ENCODE measurements at regions not wholly inside any gene's neighbourhood (a gene's known extent, or its start where the extent isn't known, plus 50 kb on each side); places are given as distances from the start of the nearest gene placed in this dataset.

DNA sequence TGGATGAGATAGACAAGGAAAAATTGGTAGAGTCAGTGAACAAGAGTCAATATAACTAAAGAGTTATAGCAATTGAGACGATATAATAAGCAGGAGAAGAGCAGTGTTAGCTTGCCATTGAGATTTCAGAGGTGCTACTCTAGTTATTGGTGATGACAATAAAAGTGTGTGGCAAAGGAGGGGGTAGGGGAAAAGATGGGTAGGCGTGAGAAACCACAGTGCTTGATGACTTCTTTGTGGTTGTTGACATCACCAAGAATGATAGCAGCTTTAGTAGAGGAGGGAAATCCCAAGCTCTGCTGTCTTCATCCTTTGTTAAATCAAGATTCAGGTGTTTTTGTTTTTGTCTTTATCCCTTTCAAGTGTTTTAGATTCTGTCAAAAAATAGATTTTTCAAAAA is 179.9 kb upstream of the PPP3CA start:
- Histone ChIP-seq H3K4me1 (ENCODE audit: control insufficient read depth, insufficient read depth, low read length, poor library complexity, severe bottlenecking) (peaks cover 11% of the 10 kb centered on the region), H3K4me3 (ENCODE audit: insufficient read depth, low read depth, low read length, poor library complexity, severe bottlenecking) (no peak overlapping the region), H3K27me3 (replicated peaks; ENCODE audit: control insufficient read depth, insufficient read depth, low read length, poor library complexity, severe bottlenecking) (no peaks in the 10 kb centered on the region), H3K9me3 (ENCODE audit: control insufficient read depth, low read length) (no peaks in the 10 kb centered on the region), H3K36me3 (ENCODE audit: control insufficient read depth, insufficient read depth, low read length) (no peaks in the 10 kb centered on the region), H3K27ac (ENCODE audit: insufficient read depth, low read length, poor library complexity, severe bottlenecking) (no peak overlapping the region)
- peak; percentile 41 to 44 (median 41) for DNase-seq

- Histone ChIP-seq H3K27me3 (replicated peaks; ENCODE audit: control insufficient read depth, insufficient read depth, low read length, poor library complexity, severe bottlenecking) (no peaks in the 10 kb centered on the region), H3K9me3 (ENCODE audit: control insufficient read depth, low read length) (no peaks in the 10 kb centered on the region), H3K36me3 (ENCODE audit: control insufficient read depth, insufficient read depth, low read length) (no peaks in the 10 kb centered on the region), H3K4me1 (ENCODE audit: control insufficient read depth, insufficient read depth, low read length, poor library complexity, severe bottlenecking) (no peaks in the 10 kb centered on the region), H3K4me3 (ENCODE audit: insufficient read depth, low read depth, low read length, poor library complexity, severe bottlenecking) (no peak overlapping the region), H3K27ac (ENCODE audit: insufficient read depth, low read length, poor library complexity, severe bottlenecking) (no peak overlapping the region)
- no peak for DNase-seq
Measured at GRCh38 chr4:101515566-101515965, 168.2 kb upstream of the PPP3CA start.

GRCh38 chr4:101515099-101515498 is 167.8 kb upstream of the PPP3CA start:
- no peak for DNase-seq
- Histone ChIP-seq H3K27me3 (replicated peaks; ENCODE audit: control insufficient read depth, insufficient read depth, low read length, poor library complexity, severe bottlenecking) (no peaks in the 10 kb centered on the region), H3K4me1 (ENCODE audit: control insufficient read depth, insufficient read depth, low read length, poor library complexity, severe bottlenecking) (no peaks in the 10 kb centered on the region), H3K27ac (ENCODE audit: insufficient read depth, low read length, poor library complexity, severe bottlenecking) (no peak overlapping the region), H3K4me3 (ENCODE audit: insufficient read depth, low read depth, low read length, poor library complexity, severe bottlenecking) (no peak overlapping the region), H3K36me3 (ENCODE audit: control insufficient read depth, insufficient read depth, low read length) (no peaks in the 10 kb centered on the region), H3K9me3 (ENCODE audit: control insufficient read depth, low read length) (no peaks in the 10 kb centered on the region)

DNA sequence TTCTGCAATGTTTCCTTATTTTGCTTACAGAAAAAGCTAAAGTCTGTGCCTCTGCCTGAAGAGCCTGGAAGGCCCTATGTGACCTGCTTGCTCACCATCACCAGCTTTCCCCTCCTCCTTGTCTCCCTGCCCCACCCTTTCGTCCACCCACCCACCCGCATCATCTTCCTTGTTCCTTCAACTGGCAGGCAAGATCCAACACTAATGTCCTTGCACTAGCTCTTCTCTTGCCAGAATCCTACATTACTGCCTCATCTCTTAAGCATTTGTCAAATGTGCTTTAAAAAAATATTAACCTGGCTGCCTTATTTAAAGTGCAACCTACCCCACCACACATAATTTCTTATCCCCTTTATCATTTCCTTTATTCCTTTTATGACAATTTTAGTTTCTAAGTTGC is 165.1 kb upstream of the PPP3CA start:
- no peaks in the 10 kb centered on the region for H3K9me3 ChIP-seq (ENCODE audit: control insufficient read depth, low read length)
- no peak overlapping the region for H3K4me3 ChIP-seq (ENCODE audit: insufficient read depth, low read depth, low read length, poor library complexity, severe bottlenecking)
- no peaks in the 10 kb centered on the region for H3K27me3 ChIP-seq (replicated peaks; ENCODE audit: control insufficient read depth, insufficient read depth, low read length, poor library complexity, severe bottlenecking)
- H3K27ac ChIP-seq (ENCODE audit: insufficient read depth, low read length, poor library complexity, severe bottlenecking): no peak overlapping the region
- DNase-seq: no peak
- H3K4me1 ChIP-seq (ENCODE audit: control insufficient read depth, insufficient read depth, low read length, poor library complexity, severe bottlenecking): no peaks in the 10 kb centered on the region
- H3K36me3 ChIP-seq (ENCODE audit: control insufficient read depth, insufficient read depth, low read length): no peaks in the 10 kb centered on the region

DNA sequence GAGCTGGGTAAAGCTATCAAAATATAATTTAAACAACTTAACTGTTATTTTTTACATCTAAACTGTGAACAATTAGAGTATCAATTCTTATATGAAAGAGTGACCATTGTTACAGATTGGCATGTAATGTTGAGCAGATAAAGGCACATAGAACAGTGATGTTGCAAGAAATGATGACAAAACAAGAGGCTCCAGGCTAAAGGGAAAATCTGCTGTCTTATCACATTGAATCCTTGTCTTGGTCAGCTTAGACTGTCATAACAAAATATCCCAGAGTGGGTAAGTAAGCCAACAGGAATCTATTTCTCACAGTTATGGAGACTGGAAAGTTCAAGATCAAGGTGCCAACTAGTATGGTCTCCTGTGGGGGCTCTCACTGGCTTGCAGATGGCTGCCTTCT is 154.1 kb upstream of the PPP3CA start:
- Histone ChIP-seq H3K9me3 (ENCODE audit: control insufficient read depth, low read length) (no peaks in the 10 kb centered on the region), H3K4me1 (ENCODE audit: control insufficient read depth, insufficient read depth, low read length, poor library complexity, severe bottlenecking) (no peaks in the 10 kb centered on the region), H3K4me3 (ENCODE audit: insufficient read depth, low read depth, low read length, poor library complexity, severe bottlenecking) (no peak overlapping the region), H3K36me3 (ENCODE audit: control insufficient read depth, insufficient read depth, low read length) (no peaks in the 10 kb centered on the region), H3K27ac (ENCODE audit: insufficient read depth, low read length, poor library complexity, severe bottlenecking) (no peak overlapping the region), H3K27me3 (replicated peaks; ENCODE audit: control insufficient read depth, insufficient read depth, low read length, poor library complexity, severe bottlenecking) (no peaks in the 10 kb centered on the region)
- DNase-seq: no peak

GRCh38 chr4:101500742-101501141 is 153.4 kb upstream of the PPP3CA start:
- H3K4me1 ChIP-seq (ENCODE audit: control insufficient read depth, insufficient read depth, low read length, poor library complexity, severe bottlenecking): no peaks in the 10 kb centered on the region
- DNase-seq: no peak
- H3K9me3 ChIP-seq (ENCODE audit: control insufficient read depth, low read length): no peaks in the 10 kb centered on the region
- no peak overlapping the region for H3K4me3 ChIP-seq (ENCODE audit: insufficient read depth, low read depth, low read length, poor library complexity, severe bottlenecking)
- H3K27me3 ChIP-seq (replicated peaks; ENCODE audit: control insufficient read depth, insufficient read depth, low read length, poor library complexity, severe bottlenecking): no peaks in the 10 kb centered on the region
- H3K36me3 ChIP-seq (ENCODE audit: control insufficient read depth, insufficient read depth, low read length): no peaks in the 10 kb centered on the region
- no peak overlapping the region for H3K27ac ChIP-seq (ENCODE audit: insufficient read depth, low read length, poor library complexity, severe bottlenecking)

DNA sequence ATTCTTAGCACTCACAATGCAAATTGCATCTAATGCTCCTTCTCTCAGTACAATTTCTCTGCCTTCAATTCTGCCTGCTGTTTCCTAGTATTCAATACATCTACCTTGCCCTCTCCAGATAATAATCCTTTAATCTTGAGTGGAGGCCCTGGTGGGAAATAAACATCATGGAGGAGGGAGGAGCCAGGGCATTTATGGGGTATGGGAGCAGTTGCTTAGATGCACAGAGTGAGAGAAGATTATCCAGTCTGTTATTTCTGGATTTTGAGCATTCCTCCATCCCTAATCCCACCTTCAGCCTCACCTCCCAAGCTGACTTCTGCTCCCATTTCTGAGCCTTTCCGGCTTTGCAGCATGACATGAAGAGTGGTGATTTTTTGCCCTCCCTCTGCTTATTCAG is 127.9 kb upstream of the PPP3CA start:
- H3K4me3 ChIP-seq (ENCODE audit: insufficient read depth, low read depth, low read length, poor library complexity, severe bottlenecking): no peak overlapping the region
- H3K36me3 ChIP-seq (ENCODE audit: control insufficient read depth, insufficient read depth, low read length): no peaks in the 10 kb centered on the region
- no peaks in the 10 kb centered on the region for H3K9me3 ChIP-seq (ENCODE audit: control insufficient read depth, low read length)
- no peaks in the 10 kb centered on the region for H3K27me3 ChIP-seq (replicated peaks; ENCODE audit: control insufficient read depth, insufficient read depth, low read length, poor library complexity, severe bottlenecking)
- no peak overlapping the region for H3K27ac ChIP-seq (ENCODE audit: insufficient read depth, low read length, poor library complexity, severe bottlenecking)
- H3K4me1 ChIP-seq (ENCODE audit: control insufficient read depth, insufficient read depth, low read length, poor library complexity, severe bottlenecking): no peaks in the 10 kb centered on the region
- DNase-seq: no peak

DNA sequence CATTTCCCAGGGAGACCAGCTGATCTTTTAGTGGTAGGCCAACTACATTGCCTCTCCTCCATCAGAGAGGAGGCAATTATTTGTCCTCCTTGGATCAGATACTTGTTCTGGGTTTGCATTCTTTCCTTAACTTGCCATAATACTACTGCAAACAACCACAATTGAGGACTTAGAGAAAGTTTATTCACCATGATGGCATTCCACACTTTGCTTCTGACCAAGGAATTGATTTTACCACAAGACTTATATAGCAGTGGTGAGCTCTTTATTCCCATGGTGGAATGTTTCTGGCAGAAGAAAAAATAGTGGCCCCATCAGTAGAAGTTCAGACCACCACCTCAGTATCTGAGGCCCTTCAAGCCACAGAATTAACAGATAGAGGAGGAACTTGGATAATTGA is 123.9 kb upstream of the PPP3CA start:
- no peaks in the 10 kb centered on the region for H3K4me1 ChIP-seq (ENCODE audit: control insufficient read depth, insufficient read depth, low read length, poor library complexity, severe bottlenecking)
- H3K27ac ChIP-seq (ENCODE audit: insufficient read depth, low read length, poor library complexity, severe bottlenecking): no peak overlapping the region
- H3K9me3 ChIP-seq (ENCODE audit: control insufficient read depth, low read length): no peaks in the 10 kb centered on the region
- DNase-seq: no peak
- no peaks in the 10 kb centered on the region for H3K36me3 ChIP-seq (ENCODE audit: control insufficient read depth, insufficient read depth, low read length)
- H3K4me3 ChIP-seq (ENCODE audit: insufficient read depth, low read depth, low read length, poor library complexity, severe bottlenecking): no peak overlapping the region
- H3K27me3 ChIP-seq (replicated peaks; ENCODE audit: control insufficient read depth, insufficient read depth, low read length, poor library complexity, severe bottlenecking): no peaks in the 10 kb centered on the region

DNA sequence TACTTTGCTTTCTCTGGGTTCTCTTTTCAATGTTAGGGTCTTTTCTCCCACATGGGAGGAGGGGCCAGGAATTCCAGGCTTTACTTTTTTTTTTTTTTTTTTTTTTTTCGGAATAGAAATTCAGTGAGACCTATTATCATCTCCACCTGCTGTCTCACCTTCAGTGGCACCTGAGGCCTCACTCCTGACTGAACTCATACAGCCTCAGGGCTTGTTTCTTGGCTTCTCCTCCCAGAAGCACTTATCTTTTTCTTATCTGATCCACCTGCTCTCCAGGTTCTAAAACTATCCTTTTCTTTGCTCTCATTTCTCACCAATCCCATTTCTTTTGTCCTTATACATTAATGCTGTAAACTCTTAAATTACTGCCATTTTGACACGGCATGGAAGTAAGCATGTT is 117.3 kb upstream of the PPP3CA start:
- Histone ChIP-seq H3K4me3 (ENCODE audit: insufficient read depth, low read depth, low read length, poor library complexity, severe bottlenecking) (no peak overlapping the region), H3K4me1 (ENCODE audit: control insufficient read depth, insufficient read depth, low read length, poor library complexity, severe bottlenecking) (no peaks in the 10 kb centered on the region), H3K27ac (ENCODE audit: insufficient read depth, low read length, poor library complexity, severe bottlenecking) (no peak overlapping the region), H3K36me3 (ENCODE audit: control insufficient read depth, insufficient read depth, low read length) (no peaks in the 10 kb centered on the region), H3K9me3 (ENCODE audit: control insufficient read depth, low read length) (no peaks in the 10 kb centered on the region), H3K27me3 (replicated peaks; ENCODE audit: control insufficient read depth, insufficient read depth, low read length, poor library complexity, severe bottlenecking) (no peaks in the 10 kb centered on the region)
- DNase-seq: no peak

DNA sequence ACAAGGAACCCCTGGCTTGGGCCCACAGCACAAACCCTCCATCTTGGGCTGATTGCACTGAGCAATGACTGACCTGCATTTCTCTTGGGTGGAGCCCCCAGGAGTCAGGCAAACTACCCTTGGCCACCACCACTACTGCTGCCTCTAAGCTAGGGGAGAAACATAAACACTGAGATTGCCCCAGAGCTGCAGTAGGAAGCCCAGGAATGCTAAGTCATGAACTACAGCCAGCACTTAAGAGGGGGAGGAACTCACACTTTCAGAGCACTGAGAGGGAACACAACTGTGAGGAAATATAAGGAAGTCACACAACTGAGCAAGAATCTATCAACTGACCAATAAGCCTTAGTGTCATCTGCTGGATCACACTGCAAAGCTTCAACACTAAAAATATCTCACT is 111.6 kb upstream of the PPP3CA start:
- Histone ChIP-seq H3K27me3 (replicated peaks; ENCODE audit: control insufficient read depth, insufficient read depth, low read length, poor library complexity, severe bottlenecking) (no peaks in the 10 kb centered on the region), H3K9me3 (ENCODE audit: control insufficient read depth, low read length) (no peaks in the 10 kb centered on the region), H3K36me3 (ENCODE audit: control insufficient read depth, insufficient read depth, low read length) (no peaks in the 10 kb centered on the region), H3K4me1 (ENCODE audit: control insufficient read depth, insufficient read depth, low read length, poor library complexity, severe bottlenecking) (no peaks in the 10 kb centered on the region), H3K27ac (ENCODE audit: insufficient read depth, low read length, poor library complexity, severe bottlenecking) (no peak overlapping the region), H3K4me3 (ENCODE audit: insufficient read depth, low read depth, low read length, poor library complexity, severe bottlenecking) (no peak overlapping the region)
- DNase-seq: no peak

- Histone ChIP-seq H3K4me3 (ENCODE audit: insufficient read depth, low read depth, low read length, poor library complexity, severe bottlenecking) (no peak overlapping the region), H3K36me3 (ENCODE audit: control insufficient read depth, insufficient read depth, low read length) (no peaks in the 10 kb centered on the region), H3K27me3 (replicated peaks; ENCODE audit: control insufficient read depth, insufficient read depth, low read length, poor library complexity, severe bottlenecking) (no peaks in the 10 kb centered on the region), H3K27ac (ENCODE audit: insufficient read depth, low read length, poor library complexity, severe bottlenecking) (no peak overlapping the region), H3K4me1 (ENCODE audit: control insufficient read depth, insufficient read depth, low read length, poor library complexity, severe bottlenecking) (no peaks in the 10 kb centered on the region), H3K9me3 (ENCODE audit: control insufficient read depth, low read length) (no peaks in the 10 kb centered on the region)
- DNase-seq: no peak
Measured at GRCh38 chr4:101458473-101458872, 111.1 kb upstream of the PPP3CA start.
